Upper lobe of left lung (tissue), 6 donors: ENCODE measurements at regions not wholly inside any gene's neighbourhood (a gene's known extent, or its start where the extent isn't known, plus 50 kb on each side); places are given as distances from the start of the nearest gene placed in this dataset.

Source experiments
- ATAC-seq, 2 donors: fragments of 200-7000 bp; cut with Tn5 transposase; one replicate each; pipeline ENCODE4 v1.9.1; 2022; ENCODE audit warnings: mild to moderate bottlenecking in 2 of 2, moderate library complexity in 2 of 2; ENCODE audit not compliant: low FRiP score in 2 of 2
- DNase-seq, 2 donors: peaks; one replicate each; pipeline ENCODE4 v3.0.0-alpha.2; 2019 to 2020
- H3K27ac ChIP-seq, 4 donors: fragments of 200-600 bp; sonication (generic); one replicate each; pipeline ENCODE4 v1.5.1; 2016 to 2019
- H3K27me3 ChIP-seq, 4 donors: fragments of 200-600 bp; sonication (generic); one replicate each; pipeline ENCODE4 v1.5.1; 2017 to 2019
- H3K36me3 ChIP-seq, 4 donors: fragments of 200-600 bp; sonication (generic); one replicate each; pipeline ENCODE4 v1.5.1; 2016 to 2019
- H3K4me1 ChIP-seq, 4 donors: fragments of 200-600 bp; sonication (generic); one replicate each; pipeline ENCODE4 v1.5.1; 2018 to 2019
- H3K4me3 ChIP-seq, 4 donors: fragments of 200-600 bp; sonication (generic); one replicate each; pipeline ENCODE4 v1.5.1; 2017 to 2019; ENCODE audit warnings: mild to moderate bottlenecking in 2 of 4, moderate library complexity in 1 of 4
- H3K9me3 ChIP-seq, 4 donors: fragments of 200-600 bp; sonication (generic); one replicate each; pipeline ENCODE4 v1.5.1; 2018 to 2019
- CTCF ChIP-seq, 6 experiments: fragments of 450-650 bp in 4 of 6; fragments of 200-600 bp in 2 of 6; sonication (generic) in 2 of 6; IDR thresholded peaks; one replicate each; pipeline ENCODE4 v1.5.1; 2016 to 2019; ENCODE audit warnings: antibody characterized with exemption in 6 of 6
- EP300 ChIP-seq, 4 donors: sonication (generic); formaldehyde crosslinking; IDR thresholded peaks; one replicate each; pipeline ENCODE4 v1.5.1; 2017; ENCODE audit warnings: antibody characterized with exemption in 4 of 4, control low read depth in 2 of 4
- POLR2A ChIP-seq, 4 donors: fragments of 450-650 bp; IDR thresholded peaks; one replicate each; pipeline ENCODE4 v1.5.1; 2016 to 2017; ENCODE audit warnings: antibody characterized with exemption in 4 of 4, mild to moderate bottlenecking in 2 of 4
- POLR2AphosphoS5 ChIP-seq, 2 donors: sonication (generic); formaldehyde crosslinking; IDR thresholded peaks; one replicate each; pipeline ENCODE4 v1.5.1; 2017; ENCODE audit warnings: antibody characterized with exemption in 2 of 2
- WGBS, 2 donors: methylation state at CpG; one replicate each; pipeline ENCODE4 v1.1.5; 2017 to 2018; 5-methylcytosine and 5-hydroxymethylcytosine counted together
- donor health status: DM: no; HTN: no; CAD: no; lungs with moderate emphysema.
- donor health status: DM: no; HTN: yes; CAD: no; lungs with severe emphysema.

- ATAC-seq (peak in 1 of 2 donors; percentile 41), DNase-seq (no peak)
- no peak for TF ChIP-seq POLR2A (IDR thresholded peaks at IDR 0.05)
- no peak for TF ChIP-seq CTCF (IDR thresholded peaks at IDR 0.05)
- no peak for TF ChIP-seq EP300 (IDR thresholded peaks at IDR 0.05)
- no peak for TF ChIP-seq POLR2AphosphoS5 (IDR thresholded peaks at IDR 0.05)
- no peak overlapping the region for H3K4me3 ChIP-seq
- H3K9me3 ChIP-seq = no peaks in the 10 kb centered on the region
- H3K27ac ChIP-seq = no peak overlapping the region
- H3K4me1 ChIP-seq = peaks cover 4 to 13% (median 12%) of the 10 kb centered on the region in 4 donors
- no peaks in the 10 kb centered on the region for H3K36me3 ChIP-seq
- no peaks in the 10 kb centered on the region for H3K27me3 ChIP-seq
- WGBS, 2 donors = 55 to 59% methylated on average over 4 of the region's 4 CpGs
These were observed 113.5 kb upstream of the EGLN3 start for GRCh38 chr14:34064349-34064748.

GRCh38 chr14:34063470-34064164 is 112.7 kb upstream of the EGLN3 start:
- TF ChIP-seq POLR2A (IDR thresholded peaks at IDR 0.05) = no peak
- no peak for TF ChIP-seq CTCF (IDR thresholded peaks at IDR 0.05)
- no peak for TF ChIP-seq POLR2AphosphoS5 (IDR thresholded peaks at IDR 0.05)
- no peak for TF ChIP-seq EP300 (IDR thresholded peaks at IDR 0.05)
- peaks cover 4 to 16% (median 14%) of the 10 kb centered on the region in 4 donors for H3K4me1 ChIP-seq
- DNase-seq = no peak
- peaks cover 0 to 4% (median 0%) of the 10 kb centered on the region in 4 donors for H3K27me3 ChIP-seq
- no peaks in the 10 kb centered on the region for H3K36me3 ChIP-seq
- H3K9me3 ChIP-seq = no peaks in the 10 kb centered on the region
- ATAC-seq = peak in 1 of 2 donors; percentile 25
- H3K27ac ChIP-seq = no peak overlapping the region
- 73 to 78% methylated on average over 9 of the region's 9 CpGs for WGBS, 2 donors
- no peak overlapping the region for H3K4me3 ChIP-seq

- Histone ChIP-seq H3K9me3 (no peaks in the 10 kb centered on the region), H3K36me3 (no peaks in the 10 kb centered on the region), H3K4me1 (peaks cover 4 to 16% (median 14%) of the 10 kb centered on the region in 4 donors), H3K4me3 (no peak overlapping the region), H3K27ac (no peak overlapping the region), H3K27me3 (peaks cover 0 to 4% (median 0%) of the 10 kb centered on the region in 4 donors)
- ATAC-seq = no peak
- no peak for TF ChIP-seq POLR2AphosphoS5 (IDR thresholded peaks at IDR 0.05)
- TF ChIP-seq EP300 (IDR thresholded peaks at IDR 0.05) = no peak
- TF ChIP-seq CTCF (IDR thresholded peaks at IDR 0.05) = no peak
- TF ChIP-seq POLR2A (IDR thresholded peaks at IDR 0.05) = no peak
- WGBS, 2 donors = 63 to 74% methylated on average over 1 of the region's 1 CpG
- DNase-seq = no peak
These were observed 112.2 kb upstream of the EGLN3 start for GRCh38 chr14:34063042-34063441.

GRCh38 chr14:34062353-34062973 is 111.6 kb upstream of the EGLN3 start:
- 92 to 94% methylated on average over 8 of the region's 8 CpGs for WGBS, 2 donors
- TF ChIP-seq EP300 (IDR thresholded peaks at IDR 0.05) (no peak), POLR2AphosphoS5 (IDR thresholded peaks at IDR 0.05) (no peak)
- no peak overlapping the region for H3K4me3 ChIP-seq
- ATAC-seq (no peak), DNase-seq (peak in 1 of 2 donors; percentile 27)
- H3K36me3 ChIP-seq = no peaks in the 10 kb centered on the region
- H3K4me1 ChIP-seq = peaks cover 4 to 16% (median 14%) of the 10 kb centered on the region in 4 donors
- H3K9me3 ChIP-seq = no peaks in the 10 kb centered on the region
- peaks cover 0 to 4% (median 0%) of the 10 kb centered on the region in 4 donors for H3K27me3 ChIP-seq
- no peak overlapping the region for H3K27ac ChIP-seq

GRCh38 chr14:34060651-34060999 is 109.8 kb upstream of the EGLN3 start:
- H3K27me3 ChIP-seq = peaks cover 0 to 4% (median 0%) of the 10 kb centered on the region in 4 donors
- TF ChIP-seq EP300 (IDR thresholded peaks at IDR 0.05) (no peak), POLR2AphosphoS5 (IDR thresholded peaks at IDR 0.05) (peak in 1 of 2 donors; percentile 5), POLR2A (IDR thresholded peaks at IDR 0.05) (no peak), CTCF (IDR thresholded peaks at IDR 0.05) (no peak)
- peak overlapping the region; percentile 56 to 80 (median 72) for H3K27ac ChIP-seq
- H3K4me1 ChIP-seq = peaks cover 4 to 16% (median 14%) of the 10 kb centered on the region in 4 donors
- H3K36me3 ChIP-seq = no peaks in the 10 kb centered on the region
- DNase-seq = no peak
- no peaks in the 10 kb centered on the region for H3K9me3 ChIP-seq
- peak in 1 of 2 donors; percentile 4 for ATAC-seq
- WGBS, 2 donors = 21 to 29% methylated on average over 16 of the region's 16 CpGs
- peak overlapping the region; percentile 31 to 73 (median 54) for H3K4me3 ChIP-seq
